ENCODE measurements at regions not wholly inside any gene's neighbourhood (a gene's known extent, or its start where the extent isn't known, plus 50 kb on each side); places are given as distances from the start of the nearest gene placed in this dataset.

DNA sequence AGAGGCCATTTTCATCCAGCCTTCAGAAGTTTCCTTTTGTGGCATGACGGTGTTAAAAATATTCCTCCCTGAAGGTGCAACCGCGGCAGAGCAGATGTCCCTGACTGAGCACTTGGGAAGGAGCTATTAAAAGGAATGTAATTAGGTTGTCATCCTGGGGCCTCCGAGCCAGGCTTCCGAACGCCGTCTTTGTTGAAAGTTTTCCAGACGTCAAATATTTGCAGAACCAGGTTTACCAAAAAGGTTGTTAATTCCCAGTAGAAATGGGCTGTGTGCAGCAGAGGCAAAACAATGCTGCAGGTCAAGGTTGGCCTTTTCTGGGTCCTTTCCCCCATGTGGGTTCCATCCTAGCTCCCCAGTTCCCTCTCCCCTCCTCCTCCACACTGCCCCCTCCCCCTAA lies 88.8 kb upstream of the CALM2 start:
- no peaks in the 10 kb centered on the region for H3K4me1 ChIP-seq (ENCODE audit: insufficient read depth, low read length, severe bottlenecking)
- H2AFZ ChIP-seq (ENCODE audit: low read length), result no peak overlapping the region
- H3F3A ChIP-seq (ENCODE audit: insufficient read depth, low read length), result no peaks in the 10 kb centered on the region
- no peak overlapping the region for H3K9ac ChIP-seq (ENCODE audit: low read length)
- no peak overlapping the region for H3K27ac ChIP-seq (ENCODE audit: low read depth, low read length, poor library complexity, severe bottlenecking)
- no peaks in the 10 kb centered on the region for H3K79me2 ChIP-seq (ENCODE audit: insufficient read depth, low read length)
- H3K36me3 ChIP-seq (ENCODE audit: insufficient read depth, low read length), result no peaks in the 10 kb centered on the region
- H3K4me3 ChIP-seq (ENCODE audit: low read depth, low read length, poor library complexity, severe bottlenecking), result no peak overlapping the region
- no peaks in the 10 kb centered on the region for H3K9me2 ChIP-seq (ENCODE audit: low read depth, low read length)
- no peaks in the 10 kb centered on the region for H3K27me3 ChIP-seq (ENCODE audit: insufficient read depth, low read length)
- H3K4me2 ChIP-seq (ENCODE audit: low read length), result no peak overlapping the region
- no peaks in the 10 kb centered on the region for H4K20me1 ChIP-seq (ENCODE audit: insufficient read depth, low read length)
- H3K9me3 ChIP-seq (ENCODE audit: low read length), result no peaks in the 10 kb centered on the region
- TF ChIP-seq EZH2 (IDR thresholded peaks at IDR 0.05; ENCODE audit: borderline replicate concordance, low read length) (no peak), CTCF (IDR thresholded peaks at IDR 0.05; ENCODE audit: low read length) (no peak)

GRCh38 chr2:47264686-47265085 lies 88.4 kb upstream of the CALM2 start:
- Histone ChIP-seq H3K4me2 (ENCODE audit: low read length) (no peak overlapping the region), H3K27ac (ENCODE audit: low read depth, low read length, poor library complexity, severe bottlenecking) (no peak overlapping the region), H3K9ac (ENCODE audit: low read length) (no peak overlapping the region), H3K9me3 (ENCODE audit: low read length) (no peaks in the 10 kb centered on the region), H3K79me2 (ENCODE audit: insufficient read depth, low read length) (no peaks in the 10 kb centered on the region), H3K27me3 (ENCODE audit: insufficient read depth, low read length) (no peaks in the 10 kb centered on the region), H3K4me1 (ENCODE audit: insufficient read depth, low read length, severe bottlenecking) (no peaks in the 10 kb centered on the region), H3K36me3 (ENCODE audit: insufficient read depth, low read length) (no peaks in the 10 kb centered on the region), H3K9me2 (ENCODE audit: low read depth, low read length) (no peaks in the 10 kb centered on the region), H2AFZ (ENCODE audit: low read length) (no peak overlapping the region), H3F3A (ENCODE audit: insufficient read depth, low read length) (no peaks in the 10 kb centered on the region), H4K20me1 (ENCODE audit: insufficient read depth, low read length) (no peaks in the 10 kb centered on the region), H3K4me3 (ENCODE audit: low read depth, low read length, poor library complexity, severe bottlenecking) (no peak overlapping the region)
- TF ChIP-seq CTCF (IDR thresholded peaks at IDR 0.05; ENCODE audit: low read length) (no peak), EZH2 (IDR thresholded peaks at IDR 0.05; ENCODE audit: borderline replicate concordance, low read length) (no peak)

GRCh38 chr2:47264143-47264542 lies 87.8 kb upstream of the CALM2 start:
- H3K9me3 ChIP-seq (ENCODE audit: low read length), result no peaks in the 10 kb centered on the region
- H3K27me3 ChIP-seq (ENCODE audit: insufficient read depth, low read length), result no peaks in the 10 kb centered on the region
- H3K79me2 ChIP-seq (ENCODE audit: insufficient read depth, low read length), result no peaks in the 10 kb centered on the region
- H3F3A ChIP-seq (ENCODE audit: insufficient read depth, low read length), result no peaks in the 10 kb centered on the region
- no peak overlapping the region for H3K27ac ChIP-seq (ENCODE audit: low read depth, low read length, poor library complexity, severe bottlenecking)
- no peaks in the 10 kb centered on the region for H3K4me1 ChIP-seq (ENCODE audit: insufficient read depth, low read length, severe bottlenecking)
- H3K36me3 ChIP-seq (ENCODE audit: insufficient read depth, low read length), result no peaks in the 10 kb centered on the region
- H2AFZ ChIP-seq (ENCODE audit: low read length), result no peak overlapping the region
- H3K4me2 ChIP-seq (ENCODE audit: low read length), result no peak overlapping the region
- H3K9ac ChIP-seq (ENCODE audit: low read length), result no peak overlapping the region
- no peaks in the 10 kb centered on the region for H3K9me2 ChIP-seq (ENCODE audit: low read depth, low read length)
- no peaks in the 10 kb centered on the region for H4K20me1 ChIP-seq (ENCODE audit: insufficient read depth, low read length)
- TF ChIP-seq CTCF (IDR thresholded peaks at IDR 0.05; ENCODE audit: low read length) (peak; percentile 59), EZH2 (IDR thresholded peaks at IDR 0.05; ENCODE audit: borderline replicate concordance, low read length) (no peak)
- no peak overlapping the region for H3K4me3 ChIP-seq (ENCODE audit: low read depth, low read length, poor library complexity, severe bottlenecking)
